Neutrophil (primary cell): ENCODE measurements at regions not wholly inside any gene's neighbourhood (a gene's known extent, or its start where the extent isn't known, plus 50 kb on each side); places are given as distances from the start of the nearest gene placed in this dataset.

Experiments used
- H3K27ac ChIP-seq: fragments of 200-600 bp; sonication (generic); 2 replicates; pipeline ENCODE4 v1.5.1; 2016; ENCODE audit warnings: mild to moderate bottlenecking, moderate library complexity
- H3K27me3 ChIP-seq: fragments of 200-600 bp; sonication (generic); 2 replicates; pipeline ENCODE4 v1.6.0; 2016; ENCODE audit warnings: mild to moderate bottlenecking
- H3K36me3 ChIP-seq: fragments of 200-600 bp; sonication (generic); 2 replicates; pipeline ENCODE4 v1.5.1; 2017
- H3K4me1 ChIP-seq, 2 experiments: fragments of 200-600 bp in 1 of 2; sonication (generic) in 1 of 2; 1 replicate in 1 of 2; 2 replicates in 1 of 2; pipeline versions ENCODE4 v1.5.1 to v1.6.1; 2013 to 2016; ENCODE audit warnings: low read depth in 1 of 2, low read length in 1 of 2, mild to moderate bottlenecking in 1 of 2, moderate library complexity in 1 of 2; ENCODE audit not compliant: control insufficient read depth in 1 of 2, insufficient read depth in 1 of 2
- H3K4me3 ChIP-seq, 2 experiments: fragments of 200-600 bp in 1 of 2; sonication (generic) in 1 of 2; 1 replicate in 1 of 2; 2 replicates in 1 of 2; pipeline ENCODE4 v1.5.1; 2013 to 2016; ENCODE audit warnings: low read depth in 1 of 2, low read length in 1 of 2, mild to moderate bottlenecking in 1 of 2, moderate library complexity in 1 of 2
- H3K9me3 ChIP-seq: fragments of 200-600 bp; sonication (generic); 2 replicates; pipeline ENCODE4 v1.5.1; 2016
- CTCF ChIP-seq: fragments of 200-600 bp; sonication (generic); IDR thresholded peaks from 2 replicates; pipeline ENCODE4 v1.5.1; 2016; ENCODE audit warnings: antibody characterized with exemption

DNA sequence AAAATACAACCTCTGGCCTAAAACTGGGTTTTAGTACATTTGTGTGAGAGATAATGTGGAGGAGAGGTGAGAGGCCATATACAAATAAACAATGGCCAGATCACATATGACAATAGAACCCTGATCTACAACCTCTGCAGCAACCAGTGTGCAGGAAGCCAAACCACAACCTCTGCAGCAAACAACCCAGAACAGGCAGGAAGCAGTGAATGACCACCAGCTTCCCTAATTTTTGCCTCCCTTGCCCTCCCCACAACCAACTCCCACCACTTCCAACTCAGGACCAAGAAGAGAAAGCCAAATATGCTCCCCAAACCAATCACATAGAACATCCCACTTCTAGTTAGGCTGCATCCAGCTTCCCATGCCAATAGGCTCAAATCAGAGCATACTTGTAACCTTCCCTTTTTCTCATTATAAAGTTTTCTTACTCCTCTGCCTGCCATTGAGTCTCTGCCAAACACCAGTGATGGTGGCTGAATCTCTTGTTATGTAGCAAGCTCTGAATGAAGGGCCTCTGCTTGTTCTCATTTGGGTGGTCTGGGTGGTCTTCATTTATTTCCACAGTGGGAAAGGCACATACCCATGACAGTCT, 102.6 kb upstream of the GAP43 start:
- no peak overlapping the region for H3K4me3 ChIP-seq
- H3K27me3 ChIP-seq: no peaks in the 10 kb centered on the region
- no peaks in the 10 kb centered on the region for H3K4me1 ChIP-seq
- H3K9me3 ChIP-seq: no peaks in the 10 kb centered on the region
- H3K36me3 ChIP-seq: no peaks in the 10 kb centered on the region
- H3K27ac ChIP-seq: no peak overlapping the region
- TF ChIP-seq CTCF: no peak

GRCh38 chr3:115523458-115523857, 99.9 kb upstream of the GAP43 start:
- TF ChIP-seq CTCF: no peak
- Histone ChIP-seq H3K27ac (no peak overlapping the region), H3K4me3 (no peak overlapping the region), H3K9me3 (no peaks in the 10 kb centered on the region), H3K4me1 (no peaks in the 10 kb centered on the region), H3K27me3 (no peaks in the 10 kb centered on the region), H3K36me3 (no peaks in the 10 kb centered on the region)

GRCh38 chr3:115524549-115524948, 98.8 kb upstream of the GAP43 start:
- TF ChIP-seq CTCF: no peak
- H3K4me1 ChIP-seq: no peaks in the 10 kb centered on the region
- H3K9me3 ChIP-seq: no peaks in the 10 kb centered on the region
- H3K27ac ChIP-seq: no peak overlapping the region
- no peaks in the 10 kb centered on the region for H3K36me3 ChIP-seq
- no peak overlapping the region for H3K4me3 ChIP-seq
- H3K27me3 ChIP-seq: no peaks in the 10 kb centered on the region

- Histone ChIP-seq H3K27ac (no peak overlapping the region), H3K27me3 (no peaks in the 10 kb centered on the region), H3K9me3 (no peaks in the 10 kb centered on the region), H3K4me3 (no peak overlapping the region), H3K4me1 (no peaks in the 10 kb centered on the region), H3K36me3 (no peaks in the 10 kb centered on the region)
- no peak for TF ChIP-seq CTCF
These were observed 97.6 kb upstream of the GAP43 start for GRCh38 chr3:115525731-115526130.

GRCh38 chr3:115533218-115533617, 90.1 kb upstream of the GAP43 start:
- H3K36me3 ChIP-seq: no peaks in the 10 kb centered on the region
- H3K4me1 ChIP-seq: no peaks in the 10 kb centered on the region
- no peak overlapping the region for H3K27ac ChIP-seq
- no peaks in the 10 kb centered on the region for H3K9me3 ChIP-seq
- TF ChIP-seq CTCF: no peak
- H3K27me3 ChIP-seq: no peaks in the 10 kb centered on the region
- no peak overlapping the region for H3K4me3 ChIP-seq

GRCh38 chr3:115536171-115536570, 87.1 kb upstream of the GAP43 start:
- H3K27me3 ChIP-seq: no peaks in the 10 kb centered on the region
- no peak overlapping the region for H3K27ac ChIP-seq
- H3K36me3 ChIP-seq: no peaks in the 10 kb centered on the region
- no peak overlapping the region for H3K4me3 ChIP-seq
- no peak for TF ChIP-seq CTCF
- H3K4me1 ChIP-seq: no peaks in the 10 kb centered on the region
- H3K9me3 ChIP-seq: no peaks in the 10 kb centered on the region
